GM21576 (cell line): ENCODE measurements at regions not wholly inside any gene's neighbourhood (a gene's known extent, or its start where the extent isn't known, plus 50 kb on each side); places are given as distances from the start of the nearest gene placed in this dataset.

Experiments
- ATAC-seq: cut with Tn5 transposase; IDR thresholded peaks from one replicate; pipeline ENCODE4 v1.9.1; 2021; ENCODE audit warnings: mild to moderate bottlenecking, moderate library complexity; ENCODE audit not compliant: unreplicated experiment

GRCh38 chr6:144797881-144798589, 512.9 kb downstream of the UTRN start:
- ATAC-seq = no peak

- ATAC-seq = no peak
Measured at GRCh38 chr6:144804246-144804790, 519.2 kb downstream of the UTRN start.

- no peak for ATAC-seq
Measured at GRCh38 chr6:144805049-144805448, 519.9 kb downstream of the UTRN start.

DNA sequence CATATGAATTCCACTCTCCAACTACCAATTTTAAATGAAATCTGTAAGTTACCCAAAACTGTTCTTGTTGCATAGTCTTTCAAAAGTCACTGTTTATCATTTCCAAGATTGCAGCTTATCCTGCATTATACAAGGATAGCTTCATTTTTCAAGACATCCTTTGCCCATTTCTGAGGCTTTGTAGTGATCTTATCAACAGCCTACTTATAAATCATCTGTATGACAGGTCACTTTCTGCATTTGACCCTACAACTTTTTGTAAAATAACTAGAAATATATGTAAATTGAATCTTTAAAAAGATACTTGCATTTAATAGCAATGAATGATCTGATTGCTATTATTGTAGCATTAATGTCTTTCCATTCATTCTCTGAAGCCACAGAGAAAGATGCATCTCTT, 521.1 kb downstream of the UTRN start:
- no peak for ATAC-seq

DNA sequence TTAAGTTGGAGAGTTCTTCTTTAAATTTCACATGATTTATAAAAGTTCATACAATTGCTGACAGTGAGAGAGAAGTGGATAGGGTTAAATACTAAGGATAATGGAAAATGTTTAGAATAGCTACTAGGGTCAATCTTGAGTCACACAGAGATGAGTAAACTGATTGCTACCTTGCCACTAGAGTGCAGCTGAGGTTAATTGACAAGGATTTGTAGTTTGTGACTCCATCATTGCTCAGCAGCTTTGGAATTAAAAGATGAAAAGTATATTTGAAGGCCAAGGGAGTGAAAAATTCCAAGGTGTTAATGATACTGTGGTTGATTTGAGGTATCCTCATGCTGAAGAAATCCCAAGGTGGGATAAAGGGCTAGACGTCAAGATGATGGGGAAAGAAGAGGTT, 524.0 kb downstream of the UTRN start:
- no peak for ATAC-seq

- no peak for ATAC-seq
Measured at GRCh38 chr6:144809969-144810368, 524.8 kb downstream of the UTRN start.

DNA sequence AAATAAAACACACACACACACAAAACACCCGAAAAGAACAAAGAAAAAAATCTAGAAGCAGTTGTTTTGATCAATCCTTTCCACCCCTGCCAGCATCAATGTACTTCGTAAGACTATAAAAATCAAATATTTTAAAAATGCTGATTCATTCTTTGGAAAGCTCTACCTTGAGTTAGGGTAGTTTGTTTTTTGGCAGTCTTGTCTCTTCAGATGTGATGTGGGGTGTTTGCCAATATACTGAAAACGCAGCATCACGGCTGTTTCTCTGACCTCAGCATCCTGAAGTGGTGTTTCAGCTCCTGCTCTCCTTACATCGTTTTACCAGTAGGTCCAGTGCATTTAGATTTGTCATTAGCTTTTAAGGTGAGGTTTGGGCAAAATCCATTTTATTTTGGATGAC, 526.0 kb downstream of the UTRN start:
- ATAC-seq = no peak

GRCh38 chr6:144816936-144817335, 531.8 kb downstream of the UTRN start:
- no peak for ATAC-seq

DNA sequence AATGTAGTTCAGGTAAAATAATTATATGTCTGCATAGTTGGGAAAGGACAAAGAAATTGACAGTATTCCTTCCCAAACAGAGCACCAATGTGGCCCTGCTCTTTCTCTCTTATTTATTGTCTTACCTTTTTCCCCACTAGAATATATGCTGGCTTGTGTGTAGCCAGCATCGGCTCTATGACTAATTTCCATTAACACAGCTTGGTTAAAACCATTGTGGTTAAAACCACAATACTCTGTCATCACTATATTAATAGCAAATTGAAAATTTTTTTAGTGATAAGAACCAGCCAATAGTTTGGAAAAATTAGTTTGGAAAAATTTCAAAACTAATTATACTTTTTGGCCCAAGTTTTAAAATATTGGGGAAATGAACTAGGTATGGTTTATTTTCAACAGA, 535.1 kb downstream of the UTRN start:
- ATAC-seq = no peak

DNA sequence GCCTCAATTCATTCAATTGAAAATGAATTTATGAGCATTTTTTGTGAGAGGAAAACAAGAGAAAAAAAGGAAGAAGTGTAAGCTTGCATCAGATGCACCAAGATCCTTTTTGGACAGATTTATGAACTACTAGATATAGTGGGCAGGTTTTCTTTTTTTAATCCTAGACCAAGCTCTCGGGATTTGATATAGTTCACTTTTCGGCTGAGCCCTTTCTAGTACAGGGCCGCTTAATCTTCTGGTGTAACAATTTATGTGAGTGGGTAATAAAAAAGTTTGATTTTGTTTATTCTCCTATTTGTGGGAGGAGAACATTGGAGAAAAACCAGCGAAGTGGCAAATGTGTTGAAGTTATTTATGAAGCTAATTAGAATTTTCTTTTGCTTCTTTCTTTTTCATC, 538.0 kb downstream of the UTRN start:
- ATAC-seq = no peak

DNA sequence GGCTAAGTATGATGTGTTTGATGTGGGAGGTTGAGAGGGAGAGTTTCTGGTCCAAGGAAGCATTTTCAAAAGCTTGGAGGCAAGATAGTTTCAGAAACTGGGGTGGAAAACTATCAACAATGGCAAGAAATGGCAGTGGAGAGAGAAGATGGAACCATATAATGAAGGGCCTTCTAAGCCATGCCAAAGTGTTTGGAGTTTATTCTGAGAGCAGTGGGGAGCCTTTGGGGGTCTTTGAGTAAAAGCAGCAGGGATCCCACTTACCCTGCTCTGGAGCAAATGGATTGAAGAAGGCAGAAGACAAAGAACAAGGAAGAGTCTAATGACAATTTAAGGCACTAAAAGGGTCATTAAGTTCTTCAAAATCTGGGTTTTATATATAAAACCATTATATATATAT, 538.9 kb downstream of the UTRN start:
- no peak for ATAC-seq

- ATAC-seq = no peak
Measured at GRCh38 chr6:144834426-144835038, 549.4 kb downstream of the UTRN start.

DNA sequence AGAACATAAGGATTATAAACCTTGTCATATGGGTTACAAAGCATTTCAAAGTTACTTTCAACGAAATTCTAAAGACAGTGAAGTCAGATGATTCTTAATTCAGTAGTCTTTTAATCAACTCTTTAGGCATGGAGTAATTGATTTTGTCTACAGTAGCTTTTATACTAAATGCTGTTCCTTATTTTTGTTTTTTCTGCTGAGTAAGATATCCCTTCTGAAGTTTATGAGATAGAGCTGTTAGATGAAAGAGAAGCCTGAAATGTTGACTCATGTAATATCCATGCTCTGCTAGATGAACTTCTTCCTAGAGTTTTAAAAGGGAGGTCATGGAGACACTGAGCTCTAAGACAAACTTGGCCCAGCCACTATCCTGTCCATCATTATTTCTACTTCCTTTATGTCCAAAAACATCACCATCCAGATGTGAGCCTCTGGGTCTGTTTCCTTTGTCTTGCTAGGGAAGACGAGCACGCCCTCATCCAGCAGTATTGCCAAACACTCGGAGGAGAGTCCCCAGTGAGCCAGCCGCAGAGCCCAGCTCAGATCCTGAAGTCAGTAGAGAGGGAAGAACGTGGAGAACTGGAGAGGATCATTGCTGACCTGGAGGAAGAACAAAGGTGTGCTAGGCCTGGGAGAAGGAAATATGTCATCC, 550.3 kb downstream of the UTRN start:
- ATAC-seq = no peak

DNA sequence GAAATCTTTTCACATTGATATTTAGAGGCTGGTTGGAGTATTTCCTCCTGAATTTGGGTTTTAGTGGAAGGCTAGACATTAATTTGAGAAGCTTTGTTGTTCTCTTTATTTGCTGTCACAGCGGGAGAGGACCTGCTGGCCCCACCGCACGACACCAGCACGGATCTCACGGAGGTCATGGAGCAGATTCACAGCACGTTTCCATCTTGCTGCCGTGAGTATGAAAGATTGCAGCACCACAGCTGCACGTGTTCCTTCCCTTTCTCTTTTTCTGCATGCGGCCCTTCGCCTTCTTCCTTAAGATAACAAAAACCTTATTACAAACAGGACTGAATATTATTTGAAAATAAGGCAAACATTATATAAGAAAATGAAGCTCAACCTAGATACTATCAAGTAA, 555.5 kb downstream of the UTRN start:
- ATAC-seq = no peak

DNA sequence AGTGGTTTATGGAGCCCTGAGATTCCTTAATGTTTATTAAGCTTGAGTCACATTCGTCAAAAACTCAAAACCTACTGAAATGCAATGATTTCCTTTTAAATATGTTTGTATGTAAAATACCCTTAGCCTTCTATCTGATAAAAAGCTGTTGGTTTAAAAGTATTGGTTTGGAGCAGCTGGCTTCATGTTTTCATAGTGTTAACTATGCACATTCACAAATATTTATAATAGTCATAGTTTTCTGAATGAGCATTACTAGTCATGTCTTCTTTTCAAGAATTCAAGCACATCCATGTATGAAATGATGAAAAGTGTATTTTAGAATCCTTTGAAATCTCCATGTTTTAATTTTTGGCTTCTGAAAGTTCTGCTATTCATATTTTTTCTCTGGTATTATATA, 558.6 kb downstream of the UTRN start:
- no peak for ATAC-seq

DNA sequence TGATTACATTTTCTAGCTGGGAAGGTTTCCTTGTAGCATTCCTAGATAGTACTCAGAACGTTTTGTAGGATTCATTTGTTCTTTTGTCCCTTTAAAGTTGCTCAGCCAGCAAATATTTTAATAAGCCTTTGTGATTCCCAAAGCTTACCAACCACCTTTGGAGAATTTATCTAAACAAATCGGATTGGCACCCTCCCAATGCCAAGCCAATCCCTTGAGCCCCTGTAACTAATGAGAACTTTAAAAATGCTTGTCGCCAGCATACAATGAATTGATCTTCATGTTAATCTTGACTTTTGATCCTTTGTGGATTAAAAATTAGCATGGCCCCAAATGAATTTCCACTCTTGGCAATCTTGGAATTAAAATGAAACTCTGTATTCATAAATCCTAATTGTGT, 559.5 kb downstream of the UTRN start:
- ATAC-seq = no peak

DNA sequence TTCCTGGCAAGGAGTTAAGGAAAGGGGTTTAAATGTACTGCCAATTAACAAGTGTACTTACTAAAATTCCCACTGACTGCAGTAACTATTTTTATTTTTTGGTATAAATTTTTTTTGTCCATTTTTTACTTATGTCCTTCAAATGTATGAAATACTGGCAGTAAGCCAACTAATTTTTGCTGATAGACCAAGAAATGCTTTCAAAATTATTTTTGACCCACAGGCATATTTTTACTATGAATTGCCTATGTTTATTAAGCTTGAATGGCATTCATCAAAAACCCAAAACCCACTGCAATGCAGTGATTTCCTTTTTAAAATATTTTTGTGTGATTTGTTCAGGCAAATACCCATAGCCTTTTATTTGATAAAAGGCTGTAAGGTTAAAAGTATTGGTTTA, 560.1 kb downstream of the UTRN start:
- ATAC-seq = no peak

GRCh38 chr6:144847916-144848315, 562.8 kb downstream of the UTRN start:
- no peak for ATAC-seq

DNA sequence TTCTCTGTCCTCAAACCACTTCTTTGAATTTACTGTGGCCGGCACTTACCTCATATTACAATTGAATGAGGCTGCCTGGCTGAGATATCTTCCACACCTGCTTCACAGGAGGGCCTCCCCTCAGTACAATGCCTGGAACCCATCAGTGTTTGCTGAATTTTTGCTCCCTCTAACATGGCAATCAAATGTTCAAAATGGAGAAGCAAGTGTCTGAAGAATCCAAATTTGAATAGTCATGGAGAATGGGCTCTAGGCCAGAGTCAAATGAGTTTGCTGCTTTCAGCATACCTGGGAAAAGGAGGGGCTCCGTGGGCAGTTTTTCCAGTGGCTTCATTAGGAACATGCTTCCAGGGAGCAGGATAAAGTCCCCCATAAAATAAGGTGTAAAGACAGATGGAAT, 564.8 kb downstream of the UTRN start:
- ATAC-seq = no peak

GRCh38 chr6:144853603-144854002, 568.5 kb downstream of the UTRN start:
- ATAC-seq = no peak

- no peak for ATAC-seq
Measured at GRCh38 chr6:144854654-144855053, 569.5 kb downstream of the UTRN start.

GRCh38 chr6:144855375-144855774, 570.2 kb downstream of the UTRN start:
- no peak for ATAC-seq
